Cardiac muscle cell (in vitro differentiated cells and primary cell): ENCODE measurements at regions not wholly inside any gene's neighbourhood (a gene's known extent, or its start where the extent isn't known, plus 50 kb on each side); places are given as distances from the start of the nearest gene placed in this dataset.

ENCODE experiments used
- DNase-seq, 2 donors: peaks; one replicate each; pipeline versions ENCODE4 v3.0.0 to v3.0.0-alpha.2; 2010 to 2017; ENCODE audit warnings: low read depth in 1 of 2, low spot score in 1 of 2
- H3K27ac ChIP-seq: fragments of 200-600 bp; sonication (generic); 2 replicates; pipeline ENCODE4 v1.5.1; 2016
- H3K27me3 ChIP-seq: fragments of 200-600 bp; sonication (generic); 2 replicates; pipeline ENCODE4 v1.6.0; 2016; ENCODE audit warnings: control low read depth
- H3K36me3 ChIP-seq: fragments of 200-600 bp; sonication (generic); 2 replicates; pipeline ENCODE4 v1.5.1; 2016; ENCODE audit warnings: control low read depth
- H3K4me1 ChIP-seq: fragments of 200-600 bp; sonication (generic); 2 replicates; pipeline ENCODE4 v1.8.1; 2017; ENCODE audit warnings: low read depth, mild to moderate bottlenecking, mixed run types
- H3K4me3 ChIP-seq: fragments of 200-600 bp; sonication (generic); 2 replicates; pipeline ENCODE4 v1.5.1; 2016; ENCODE audit warnings: mild to moderate bottlenecking
- H3K9me3 ChIP-seq: fragments of 200-600 bp; sonication (generic); 2 replicates; pipeline ENCODE4 v1.5.1; 2017; ENCODE audit warnings: low read depth, mild to moderate bottlenecking, control low read depth
- CTCF ChIP-seq: IDR thresholded peaks from 2 replicates; pipeline ENCODE4 v1.5.1; 2012; ENCODE audit warnings: low read depth, mild to moderate bottlenecking, low read length

DNA sequence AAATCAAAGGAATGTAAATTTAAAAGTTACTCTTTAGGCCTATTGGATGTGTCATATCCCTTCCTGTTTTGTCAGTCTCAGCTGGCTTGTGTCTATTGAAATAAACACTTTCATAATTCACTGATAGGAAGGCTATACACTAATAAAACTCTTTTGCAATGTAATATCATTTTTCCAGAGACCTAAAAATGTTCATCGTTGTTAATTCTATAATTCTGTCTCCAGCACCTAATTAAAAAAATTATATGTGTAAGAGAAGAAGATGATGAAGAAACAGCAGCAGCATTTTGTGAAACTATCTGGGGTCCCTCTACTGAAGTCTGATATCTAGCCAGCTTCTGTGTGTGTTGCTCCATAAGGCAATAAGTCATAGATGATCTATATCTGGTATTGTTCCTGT lies 602.7 kb downstream of the ETV1 start:
- no peak for DNase-seq
- Histone ChIP-seq H3K27me3 (no peaks in the 10 kb centered on the region), H3K27ac (no peak overlapping the region), H3K4me1 (no peaks in the 10 kb centered on the region), H3K36me3 (no peaks in the 10 kb centered on the region), H3K4me3 (no peak overlapping the region), H3K9me3 (no peaks in the 10 kb centered on the region)
- no peak for TF ChIP-seq CTCF

DNA sequence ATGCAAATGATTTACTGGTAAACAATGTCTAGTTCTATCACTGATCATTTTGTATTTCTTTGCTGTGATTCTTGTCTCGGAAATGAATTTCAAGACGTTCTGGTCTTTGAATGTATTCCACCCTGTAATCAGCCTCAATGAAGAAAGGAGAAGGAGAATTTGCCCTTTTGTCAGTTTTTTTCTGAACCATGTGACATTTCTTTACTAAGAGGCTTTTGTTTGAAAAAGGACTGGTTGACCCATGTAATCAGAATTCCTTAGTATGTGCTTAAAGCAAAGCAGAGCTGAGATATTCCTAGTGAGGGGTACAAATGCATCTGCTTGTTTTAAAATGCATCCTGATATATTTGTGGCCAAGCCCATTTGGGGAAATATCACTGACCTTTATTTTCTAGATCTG lies 581.6 kb downstream of the ETV1 start:
- H3K27me3 ChIP-seq: no peaks in the 10 kb centered on the region
- no peak for DNase-seq
- H3K4me1 ChIP-seq: no peaks in the 10 kb centered on the region
- H3K27ac ChIP-seq: no peak overlapping the region
- H3K4me3 ChIP-seq: no peak overlapping the region
- no peak for TF ChIP-seq CTCF
- H3K9me3 ChIP-seq: no peaks in the 10 kb centered on the region
- no peaks in the 10 kb centered on the region for H3K36me3 ChIP-seq

- DNase-seq: no peak
- H3K4me3 ChIP-seq: no peak overlapping the region
Observed at GRCh38 chr7:13411151-13411550, 578.3 kb downstream of the ETV1 start.

DNA sequence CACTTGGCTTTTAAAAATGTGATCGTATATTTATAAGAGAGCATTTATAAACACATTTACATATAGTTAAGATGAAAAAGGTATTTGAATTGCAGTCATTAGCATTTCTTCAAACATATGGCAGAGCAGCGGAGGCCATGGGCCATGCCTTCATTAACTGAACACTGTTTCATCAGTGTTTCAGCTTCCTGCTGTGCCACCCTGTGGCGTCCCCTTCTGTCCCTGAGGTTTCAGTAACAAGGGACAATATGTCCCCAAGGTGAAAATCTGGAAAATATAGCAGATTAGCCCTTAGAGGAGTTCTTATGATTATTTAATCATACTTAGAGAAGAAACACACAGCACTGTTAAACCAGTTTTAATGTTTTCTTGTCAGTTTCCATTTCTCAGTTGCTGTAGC lies 577.8 kb downstream of the ETV1 start:
- TF ChIP-seq CTCF: no peak
- Histone ChIP-seq H3K4me3 (no peak overlapping the region), H3K9me3 (no peaks in the 10 kb centered on the region), H3K36me3 (no peaks in the 10 kb centered on the region), H3K4me1 (peaks cover 21% of the 10 kb centered on the region), H3K27ac (no peak overlapping the region), H3K27me3 (no peaks in the 10 kb centered on the region)
- DNase-seq: no peak

More at GRCh38 chr7:13411151-13411550, 578.3 kb downstream of the ETV1 start:
- H3K9me3 ChIP-seq: no peaks in the 10 kb centered on the region
- H3K36me3 ChIP-seq: no peaks in the 10 kb centered on the region
- TF ChIP-seq CTCF: no peak
- H3K27ac ChIP-seq: no peak overlapping the region
- no peaks in the 10 kb centered on the region for H3K27me3 ChIP-seq
- H3K4me1 ChIP-seq: peaks cover 21% of the 10 kb centered on the region

- Histone ChIP-seq H3K36me3 (no peaks in the 10 kb centered on the region), H3K27ac (peak overlapping the region; percentile 76), H3K4me1 (peaks cover 21% of the 10 kb centered on the region), H3K4me3 (no peak overlapping the region), H3K27me3 (no peaks in the 10 kb centered on the region), H3K9me3 (no peaks in the 10 kb centered on the region)
- DNase-seq: no peak
- TF ChIP-seq CTCF: no peak
Observed at GRCh38 chr7:13414181-13414580, 575.3 kb downstream of the ETV1 start.

GRCh38 chr7:13414661-13415107 lies 574.8 kb downstream of the ETV1 start:
- H3K27me3 ChIP-seq: no peaks in the 10 kb centered on the region
- H3K9me3 ChIP-seq: no peaks in the 10 kb centered on the region
- no peaks in the 10 kb centered on the region for H3K36me3 ChIP-seq
- peak in 1 of 2 donors; percentile 60 for DNase-seq
- peaks cover 21% of the 10 kb centered on the region for H3K4me1 ChIP-seq
- H3K27ac ChIP-seq: peak overlapping the region; percentile 76
- no peak for TF ChIP-seq CTCF
- no peak overlapping the region for H3K4me3 ChIP-seq
